Liver (tissue), 7 donors: ENCODE measurements at regions not wholly inside any gene's neighbourhood (a gene's known extent, or its start where the extent isn't known, plus 50 kb on each side); places are given as distances from the start of the nearest gene placed in this dataset.

Experiments used
- DNase-seq: peaks from one replicate; pipeline ENCODE4 v3.0.0-alpha.2; 2017; ENCODE audit warnings: low spot score
- H3K27ac ChIP-seq, 2 donors: one replicate each; pipeline ENCODE4 v1.7.0; 2013; ENCODE audit warnings: inconsistent platforms in 2 of 2, low read length in 2 of 2, control low read depth in 1 of 2, low read depth in 1 of 2, mild to moderate bottlenecking in 1 of 2
- H3K27me3 ChIP-seq, 4 donors: one replicate each; pipeline versions ENCODE4 v1.6.1 to v1.7.0; 2013; ENCODE audit warnings: low read length in 3 of 4, inconsistent platforms in 1 of 4, mild to moderate bottlenecking in 1 of 4, moderate library complexity in 1 of 4; ENCODE audit not compliant: control insufficient read depth in 4 of 4, insufficient read depth in 4 of 4
- H3K36me3 ChIP-seq, 4 donors: one replicate each; pipeline versions ENCODE4 v1.6.1 to v1.7.0; 2013; ENCODE audit warnings: low read length in 3 of 4, mild to moderate bottlenecking in 3 of 4, low read depth in 1 of 4, moderate library complexity in 1 of 4; ENCODE audit not compliant: control insufficient read depth in 4 of 4, insufficient read depth in 3 of 4
- H3K4me1 ChIP-seq, 4 donors: one replicate each; pipeline versions ENCODE4 v1.6.1 to v1.7.0; 2013; ENCODE audit warnings: low read length in 3 of 4, mild to moderate bottlenecking in 3 of 4, moderate library complexity in 1 of 4; ENCODE audit not compliant: control insufficient read depth in 4 of 4, insufficient read depth in 4 of 4
- H3K4me3 ChIP-seq, 3 donors: one replicate each; pipeline versions ENCODE4 v1.6.1 to v1.7.0; 2013; ENCODE audit warnings: low read length in 3 of 3, control low read depth in 1 of 3, low read depth in 1 of 3, mild to moderate bottlenecking in 1 of 3
- H3K9ac ChIP-seq, 2 donors: one replicate each; pipeline ENCODE4 v1.7.0; 2013; ENCODE audit warnings: low read length in 2 of 2, mild to moderate bottlenecking in 2 of 2, moderate library complexity in 2 of 2, control low read depth in 1 of 2, low read depth in 1 of 2
- H3K9me3 ChIP-seq, 4 donors: one replicate each; pipeline versions ENCODE4 v1.6.1 to v1.7.0; 2013; ENCODE audit warnings: low read length in 3 of 4; ENCODE audit not compliant: control insufficient read depth in 4 of 4
- EGR1 ChIP-seq, 2 donors: IDR thresholded peaks; 2 replicates each; pipeline ENCODE4 v1.6.1; 2016 to 2018; ENCODE audit warnings: antibody characterized with exemption in 2 of 2, low read depth in 2 of 2
- FOXA1 ChIP-seq: IDR thresholded peaks from 2 replicates; pipeline ENCODE4 v1.6.1; 2016; ENCODE audit warnings: antibody characterized with exemption
- FOXA2 ChIP-seq: IDR thresholded peaks from 2 replicates; pipeline ENCODE4 v1.6.1; 2016; ENCODE audit warnings: antibody characterized with exemption
- GABPA ChIP-seq, 2 donors: IDR thresholded peaks in 1 of 2; conservative IDR thresholded peaks in 1 of 2; 2 replicates each; pipeline ENCODE4 v1.6.1; 2016; ENCODE audit warnings: antibody characterized with exemption in 2 of 2, mild to moderate bottlenecking in 1 of 2, moderate library complexity in 1 of 2
- HNF4A ChIP-seq, 2 donors: conservative IDR thresholded peaks; 2 replicates each; pipeline ENCODE4 v1.6.1; 2016; ENCODE audit warnings: antibody characterized with exemption in 2 of 2, mild to moderate bottlenecking in 2 of 2
- HNF4G ChIP-seq: IDR thresholded peaks from 2 replicates; pipeline ENCODE4 v1.6.1; 2016; ENCODE audit warnings: antibody characterized with exemption
- JUND ChIP-seq, 2 donors: IDR thresholded peaks; 2 replicates each; pipeline ENCODE4 v1.6.1; 2016; ENCODE audit warnings: antibody characterized with exemption in 2 of 2
- NR2F2 ChIP-seq: IDR thresholded peaks from 2 replicates; pipeline ENCODE4 v1.6.1; 2016; ENCODE audit warnings: antibody characterized with exemption
- RAD21 ChIP-seq, 2 donors: IDR thresholded peaks; 2 replicates each; pipeline ENCODE4 v1.6.1; 2016; ENCODE audit warnings: antibody characterized with exemption in 2 of 2, mild to moderate bottlenecking in 2 of 2
- RXRA ChIP-seq, 2 donors: IDR thresholded peaks; 2 replicates each; pipeline ENCODE4 v1.6.1; 2017 to 2018; ENCODE audit warnings: antibody characterized with exemption in 2 of 2, mild to moderate bottlenecking in 1 of 2
- TAF1 ChIP-seq: conservative IDR thresholded peaks from 2 replicates; pipeline ENCODE4 v1.6.1; 2016; ENCODE audit warnings: antibody characterized with exemption, mild to moderate bottlenecking
- YY1 ChIP-seq: IDR thresholded peaks from 2 replicates; pipeline ENCODE4 v1.6.1; 2016; ENCODE audit warnings: antibody characterized with exemption, mild to moderate bottlenecking
- WGBS: extraction: QIAGEN DNeasy Blood & Tissue Kit; methylation state at CpG from one replicate; pipeline ENCODE4 v1.1.7; 2013; 5-methylcytosine and 5-hydroxymethylcytosine counted together
- TF ChIP-seq, protein P1 (sequence below): IDR thresholded peaks from 2 replicates; pipeline ENCODE4 v1.6.1; 2016; ENCODE audit warnings: antibody characterized with exemption
- TF ChIP-seq, protein P2 (sequence below): IDR thresholded peaks from 2 replicates; pipeline ENCODE4 v1.6.1; 2016; ENCODE audit warnings: antibody characterized with exemption
- TF ChIP-seq, protein P3 (sequence below): IDR thresholded peaks from 2 replicates; pipeline ENCODE4 v1.6.1; 2016; ENCODE audit warnings: antibody characterized with exemption
- TF ChIP-seq, protein P4 (sequence below): IDR thresholded peaks from 2 replicates; pipeline ENCODE4 v1.6.1; 2016; ENCODE audit warnings: antibody characterized with exemption, mild to moderate bottlenecking
- donor health status: healthy.
- donor health status: healthy.
- donor health status: healthy.
- donor health status: healthy.

DNA sequence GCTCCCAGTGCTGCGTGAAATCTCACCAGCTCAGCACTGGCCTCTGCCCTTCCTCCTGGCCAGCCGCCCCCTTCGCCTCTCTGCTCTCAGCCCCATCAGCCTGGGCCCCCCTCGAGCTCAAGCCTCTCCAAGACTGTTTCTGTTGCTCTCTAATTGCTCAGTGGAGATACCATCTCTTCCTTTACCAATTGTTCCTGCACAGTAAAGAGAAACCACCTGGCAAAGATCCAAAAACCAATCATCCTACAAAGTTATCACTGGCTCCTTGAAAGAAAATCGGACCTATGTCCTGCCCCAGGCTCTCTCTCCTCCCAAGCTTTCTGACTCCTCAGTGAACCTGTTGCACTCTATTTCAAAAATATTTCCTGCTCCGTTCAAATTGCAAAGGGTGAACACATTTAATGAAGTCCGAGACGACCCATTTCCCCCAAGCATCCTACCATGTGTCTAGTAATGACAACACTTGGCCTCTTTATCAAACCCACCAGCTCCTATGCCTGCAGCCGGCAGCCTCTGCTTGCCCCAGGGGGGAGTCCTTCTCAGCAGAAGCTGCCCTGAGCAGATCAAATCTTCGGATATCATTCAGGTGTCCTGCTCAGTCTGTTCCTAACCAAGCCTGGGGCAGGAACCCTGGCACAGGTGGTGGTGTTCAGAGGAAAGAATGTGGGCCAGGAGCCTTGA is 53.7 kb upstream of the FAM174B start:
- no peaks in the 10 kb centered on the region for H3K36me3 ChIP-seq
- no peak overlapping the region for H3K9ac ChIP-seq
- H3K9me3 ChIP-seq = no peaks in the 10 kb centered on the region
- no peak for TF ChIP-seq NR2F2
- peaks cover 0 to 4% (median 3%) of the 10 kb centered on the region in 4 donors for H3K4me1 ChIP-seq
- H3K27ac ChIP-seq = no peak overlapping the region
- DNase-seq = no peak
- no peak overlapping the region for H3K4me3 ChIP-seq
- no peaks in the 10 kb centered on the region for H3K27me3 ChIP-seq
- WGBS = 69% methylated on average over 10 of the region's 10 CpGs

DNA sequence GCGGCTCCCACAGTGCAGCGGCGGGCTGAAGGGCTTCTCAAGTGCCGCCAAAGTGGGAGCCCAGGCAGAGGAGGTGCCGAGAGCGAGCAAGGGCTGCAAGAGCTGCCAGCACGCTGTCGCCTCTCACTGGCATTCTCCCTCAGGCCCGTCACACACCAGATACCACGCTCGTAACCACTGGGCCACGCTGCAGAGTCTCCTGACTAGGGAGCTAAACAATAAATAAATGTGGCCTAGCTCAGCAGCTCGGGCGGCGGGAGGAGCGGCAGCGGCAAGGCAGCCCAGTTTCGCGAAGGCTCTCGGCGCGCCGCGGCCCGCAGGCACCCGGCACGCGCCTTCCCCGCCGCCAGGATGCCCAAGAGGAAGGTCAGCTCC is 55.9 kb upstream of the FAM174B start:
- Histone ChIP-seq H3K9me3 (no peaks in the 10 kb centered on the region), H3K9ac (no peak overlapping the region), H3K27ac (no peak overlapping the region), H3K4me3 (no peak overlapping the region), H3K27me3 (no peaks in the 10 kb centered on the region), H3K36me3 (no peaks in the 10 kb centered on the region), H3K4me1 (peaks cover 0 to 10% (median 8%) of the 10 kb centered on the region in 4 donors)
- WGBS = 93% methylated on average over 30 of the region's 30 CpGs
- no peak for DNase-seq
- TF ChIP-seq HNF4A (conservative IDR thresholded peaks at IDR 0.05) = no peak
- TF ChIP-seq FOXA1 = no peak
- no peak for TF ChIP-seq EGR1 (IDR thresholded peaks at IDR 0.05; ENCODE audit: low read depth in 2 of 2)
- TF ChIP-seq, protein P1, sequence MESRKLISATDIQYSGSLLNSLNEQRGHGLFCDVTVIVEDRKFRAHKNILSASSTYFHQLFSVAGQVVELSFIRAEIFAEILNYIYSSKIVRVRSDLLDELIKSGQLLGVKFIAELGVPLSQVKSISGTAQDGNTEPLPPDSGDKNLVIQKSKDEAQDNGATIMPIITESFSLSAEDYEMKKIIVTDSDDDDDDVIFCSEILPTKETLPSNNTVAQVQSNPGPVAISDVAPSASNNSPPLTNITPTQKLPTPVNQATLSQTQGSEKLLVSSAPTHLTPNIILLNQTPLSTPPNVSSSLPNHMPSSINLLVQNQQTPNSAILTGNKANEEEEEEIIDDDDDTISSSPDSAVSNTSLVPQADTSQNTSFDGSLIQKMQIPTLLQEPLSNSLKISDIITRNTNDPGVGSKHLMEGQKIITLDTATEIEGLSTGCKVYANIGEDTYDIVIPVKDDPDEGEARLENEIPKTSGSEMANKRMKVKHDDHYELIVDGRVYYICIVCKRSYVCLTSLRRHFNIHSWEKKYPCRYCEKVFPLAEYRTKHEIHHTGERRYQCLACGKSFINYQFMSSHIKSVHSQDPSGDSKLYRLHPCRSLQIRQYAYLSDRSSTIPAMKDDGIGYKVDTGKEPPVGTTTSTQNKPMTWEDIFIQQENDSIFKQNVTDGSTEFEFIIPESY = no peak
- TF ChIP-seq, protein P2, sequence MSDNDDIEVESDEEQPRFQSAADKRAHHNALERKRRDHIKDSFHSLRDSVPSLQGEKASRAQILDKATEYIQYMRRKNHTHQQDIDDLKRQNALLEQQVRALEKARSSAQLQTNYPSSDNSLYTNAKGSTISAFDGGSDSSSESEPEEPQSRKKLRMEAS = no peak
- TF ChIP-seq, protein P3, sequence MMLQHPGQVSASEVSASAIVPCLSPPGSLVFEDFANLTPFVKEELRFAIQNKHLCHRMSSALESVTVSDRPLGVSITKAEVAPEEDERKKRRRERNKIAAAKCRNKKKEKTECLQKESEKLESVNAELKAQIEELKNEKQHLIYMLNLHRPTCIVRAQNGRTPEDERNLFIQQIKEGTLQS = no peak
- no peak for TF ChIP-seq FOXA2
- no peak for TF ChIP-seq HNF4G

DNA sequence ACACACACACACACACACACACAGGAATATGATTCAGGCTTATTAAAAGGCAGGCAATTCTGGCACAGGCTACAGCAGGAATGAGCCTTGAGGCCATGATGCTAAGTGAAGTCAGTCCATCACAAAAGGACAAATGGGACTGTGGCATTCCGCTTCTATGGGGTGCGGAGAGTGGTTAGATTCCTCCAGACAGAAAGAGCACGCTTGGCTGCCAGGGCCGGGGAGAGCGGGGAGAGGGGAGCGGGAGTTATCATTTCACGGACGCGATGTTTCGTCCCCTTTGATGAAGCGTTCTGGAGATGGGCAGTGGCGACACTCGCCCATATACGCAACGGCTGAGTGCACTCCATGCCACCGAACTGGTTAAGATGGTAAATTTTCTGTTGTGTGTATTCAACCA is 58.5 kb upstream of the FAM174B start:
- H3K27ac ChIP-seq = no peak overlapping the region
- H3K9ac ChIP-seq = no peak overlapping the region
- peak overlapping the region in 2 of 3 donors; percentile 53 to 72 for H3K4me3 ChIP-seq
- H3K9me3 ChIP-seq = no peaks in the 10 kb centered on the region
- no peak for DNase-seq
- WGBS = 10% methylated on average over 16 of the region's 16 CpGs
- peaks cover 0 to 10% (median 8%) of the 10 kb centered on the region in 4 donors for H3K4me1 ChIP-seq
- H3K36me3 ChIP-seq = no peaks in the 10 kb centered on the region
- H3K27me3 ChIP-seq = no peaks in the 10 kb centered on the region
- TF ChIP-seq YY1 (no peak), TAF1 (no peak), NR2F2 (no peak), RXRA (IDR thresholded peaks at IDR 0.05) (no peak), HNF4A (conservative IDR thresholded peaks at IDR 0.05) (no peak), JUND (IDR thresholded peaks at IDR 0.05) (no peak), RAD21 (IDR thresholded peaks at IDR 0.05) (no peak), FOXA1 (no peak), GABPA (IDR thresholded peaks at IDR 0.05 in 1 of 2, conservative IDR thresholded peaks at IDR 0.05 in 1 of 2) (no peak), FOXA2 (no peak), EGR1 (IDR thresholded peaks at IDR 0.05; ENCODE audit: low read depth in 2 of 2) (no peak)
- TF ChIP-seq, protein P1 = no peak
- TF ChIP-seq, protein P4, sequence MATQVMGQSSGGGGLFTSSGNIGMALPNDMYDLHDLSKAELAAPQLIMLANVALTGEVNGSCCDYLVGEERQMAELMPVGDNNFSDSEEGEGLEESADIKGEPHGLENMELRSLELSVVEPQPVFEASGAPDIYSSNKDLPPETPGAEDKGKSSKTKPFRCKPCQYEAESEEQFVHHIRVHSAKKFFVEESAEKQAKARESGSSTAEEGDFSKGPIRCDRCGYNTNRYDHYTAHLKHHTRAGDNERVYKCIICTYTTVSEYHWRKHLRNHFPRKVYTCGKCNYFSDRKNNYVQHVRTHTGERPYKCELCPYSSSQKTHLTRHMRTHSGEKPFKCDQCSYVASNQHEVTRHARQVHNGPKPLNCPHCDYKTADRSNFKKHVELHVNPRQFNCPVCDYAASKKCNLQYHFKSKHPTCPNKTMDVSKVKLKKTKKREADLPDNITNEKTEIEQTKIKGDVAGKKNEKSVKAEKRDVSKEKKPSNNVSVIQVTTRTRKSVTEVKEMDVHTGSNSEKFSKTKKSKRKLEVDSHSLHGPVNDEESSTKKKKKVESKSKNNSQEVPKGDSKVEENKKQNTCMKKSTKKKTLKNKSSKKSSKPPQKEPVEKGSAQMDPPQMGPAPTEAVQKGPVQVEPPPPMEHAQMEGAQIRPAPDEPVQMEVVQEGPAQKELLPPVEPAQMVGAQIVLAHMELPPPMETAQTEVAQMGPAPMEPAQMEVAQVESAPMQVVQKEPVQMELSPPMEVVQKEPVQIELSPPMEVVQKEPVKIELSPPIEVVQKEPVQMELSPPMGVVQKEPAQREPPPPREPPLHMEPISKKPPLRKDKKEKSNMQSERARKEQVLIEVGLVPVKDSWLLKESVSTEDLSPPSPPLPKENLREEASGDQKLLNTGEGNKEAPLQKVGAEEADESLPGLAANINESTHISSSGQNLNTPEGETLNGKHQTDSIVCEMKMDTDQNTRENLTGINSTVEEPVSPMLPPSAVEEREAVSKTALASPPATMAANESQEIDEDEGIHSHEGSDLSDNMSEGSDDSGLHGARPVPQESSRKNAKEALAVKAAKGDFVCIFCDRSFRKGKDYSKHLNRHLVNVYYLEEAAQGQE = no peak
- TF ChIP-seq, protein P2 = no peak
- TF ChIP-seq, protein P3 = no peak
